Astrocyte (in vitro differentiated cells and primary cell): ENCODE measurements at regions not wholly inside any gene's neighbourhood (a gene's known extent, or its start where the extent isn't known, plus 50 kb on each side); places are given as distances from the start of the nearest gene placed in this dataset.

Source experiments
- DNase-seq: peaks from one replicate; pipeline ENCODE4 v3.0.0-alpha.2; 2010; ENCODE audit warnings: low read depth
- FAIRE-seq: peaks from 2 replicates; lab custom pipeline; 2011; peaks lifted over from hg19 to GRCh38; lab: Jason Lieb, UNC
- H2AFZ ChIP-seq: 2 replicates; pipeline ENCODE4 v1.6.0; 2012; ENCODE audit warnings: low read depth, low read length, inconsistent platforms
- H3K27ac ChIP-seq: 2 replicates; pipeline ENCODE4 v1.5.1; 2011; ENCODE audit warnings: low read depth, low read length, inconsistent platforms
- H3K27me3 ChIP-seq: 2 replicates; pipeline ENCODE4 v1.6.0; 2011; ENCODE audit warnings: low read length, inconsistent platforms; ENCODE audit not compliant: insufficient read depth
- H3K36me3 ChIP-seq: 2 replicates; pipeline ENCODE4 v1.5.1; 2011; ENCODE audit warnings: low read length, inconsistent platforms; ENCODE audit not compliant: insufficient read depth
- H3K4me1 ChIP-seq: 2 replicates; pipeline ENCODE4 v1.5.1; 2011; ENCODE audit warnings: low read length, inconsistent platforms; ENCODE audit not compliant: insufficient read depth
- H3K4me2 ChIP-seq: 2 replicates; pipeline ENCODE4 v1.6.0; 2012; ENCODE audit warnings: low read length, inconsistent platforms
- H3K4me3 ChIP-seq: 2 replicates; pipeline ENCODE4 v1.5.1; 2011; ENCODE audit warnings: low read depth, mild to moderate bottlenecking, low read length, inconsistent platforms; ENCODE audit not compliant: insufficient read depth
- H3K79me2 ChIP-seq: 2 replicates; pipeline ENCODE4 v1.6.0; 2012; ENCODE audit warnings: mild to moderate bottlenecking, low read length, inconsistent platforms; ENCODE audit not compliant: insufficient read depth
- H3K9ac ChIP-seq: 2 replicates; pipeline ENCODE4 v1.6.0; 2012; ENCODE audit warnings: mild to moderate bottlenecking, low read length, inconsistent platforms
- H3K9me3 ChIP-seq: 2 replicates; pipeline ENCODE4 v1.5.1; 2012; ENCODE audit warnings: low read depth, mild to moderate bottlenecking, low read length, inconsistent platforms; ENCODE audit not compliant: insufficient read depth
- H4K20me1 ChIP-seq: 2 replicates; pipeline ENCODE4 v1.6.0; 2012; ENCODE audit warnings: low read length, inconsistent platforms; ENCODE audit not compliant: insufficient read depth
- H3K27ac Mint-ChIP-seq: one replicate; pipeline ENCODE4 v1.8.0; 2021; ENCODE audit warnings: mild to moderate bottlenecking, mixed read lengths; ENCODE audit not compliant: unreplicated experiment
- H3K27me3 Mint-ChIP-seq: one replicate; pipeline ENCODE4 v1.8.0; 2021; ENCODE audit warnings: low read depth, mixed read lengths; ENCODE audit not compliant: unreplicated experiment
- H3K36me3 Mint-ChIP-seq: one replicate; pipeline ENCODE4 v1.8.0; 2021; ENCODE audit warnings: low read depth, mixed read lengths; ENCODE audit not compliant: unreplicated experiment
- H3K4me1 Mint-ChIP-seq: one replicate; pipeline ENCODE4 v1.8.0; 2021; ENCODE audit warnings: low read depth, mixed read lengths; ENCODE audit not compliant: unreplicated experiment
- H3K4me3 Mint-ChIP-seq: one replicate; pipeline ENCODE4 v1.8.0; 2021; ENCODE audit warnings: mild to moderate bottlenecking, moderate library complexity, mixed read lengths; ENCODE audit not compliant: unreplicated experiment
- H3K9me3 Mint-ChIP-seq: one replicate; pipeline ENCODE4 v1.8.0; 2021; ENCODE audit warnings: mild to moderate bottlenecking, mixed read lengths; ENCODE audit not compliant: unreplicated experiment
- CTCF ChIP-seq: IDR thresholded peaks from 2 replicates; pipeline ENCODE4 v1.5.1; 2011; ENCODE audit warnings: low read depth, mild to moderate bottlenecking, inconsistent platforms, low read length, moderate library complexity; ENCODE audit not compliant: insufficient read depth
- EZH2 ChIP-seq: IDR thresholded peaks from 2 replicates; pipeline ENCODE4 v1.6.1; 2012; ENCODE audit warnings: mild to moderate bottlenecking, low read length, inconsistent platforms; ENCODE audit not compliant: insufficient read depth

DNA sequence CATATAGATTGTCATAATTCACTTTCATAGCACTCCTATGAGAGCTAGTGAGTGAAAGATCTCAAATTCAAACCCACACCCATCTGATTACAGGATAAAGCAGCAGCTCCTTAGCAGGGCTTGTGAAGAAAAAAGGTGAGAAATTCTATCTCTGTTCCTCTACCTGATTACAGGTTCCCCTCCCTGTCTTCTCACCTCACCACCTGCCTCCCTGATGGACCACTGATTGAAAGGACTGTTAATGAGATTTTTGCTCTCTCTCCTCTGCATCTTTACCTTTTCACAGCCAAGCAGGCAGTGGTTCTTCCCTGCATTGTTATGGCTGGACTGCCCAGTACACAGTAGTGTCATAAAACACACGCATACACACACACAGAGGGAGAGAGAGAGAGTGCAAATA, 228.5 kb downstream of the MTERF1 start:
- no peak overlapping the region for H3K9ac ChIP-seq
- no peak overlapping the region for H3K4me3 ChIP-seq
- H3K79me2 ChIP-seq = no peaks in the 10 kb centered on the region
- H3K9me3 ChIP-seq = no peaks in the 10 kb centered on the region
- peaks cover 6% of the 10 kb centered on the region for H3K27me3 Mint-ChIP-seq
- no peak overlapping the region for H3K4me2 ChIP-seq
- H3K4me1 Mint-ChIP-seq = peaks cover 3% of the 10 kb centered on the region
- H3K27me3 ChIP-seq = no peaks in the 10 kb centered on the region
- no peak overlapping the region for H3K4me3 Mint-ChIP-seq
- H3K4me1 ChIP-seq = peaks cover 6% of the 10 kb centered on the region
- no peak overlapping the region for H3K27ac ChIP-seq
- no peak for FAIRE-seq
- H3K36me3 Mint-ChIP-seq = peaks cover 2% of the 10 kb centered on the region
- H3K9me3 Mint-ChIP-seq = peaks cover 5% of the 10 kb centered on the region
- TF ChIP-seq EZH2 (no peak), CTCF (no peak)
- H3K36me3 ChIP-seq = no peaks in the 10 kb centered on the region
- DNase-seq = no peak
- no peak overlapping the region for H3K27ac Mint-ChIP-seq
- H2AFZ ChIP-seq = no peak overlapping the region
- no peaks in the 10 kb centered on the region for H4K20me1 ChIP-seq

GRCh38 chr7:91653286-91653685, 227.2 kb downstream of the MTERF1 start:
- peaks cover 2% of the 10 kb centered on the region for H3K36me3 Mint-ChIP-seq
- TF ChIP-seq CTCF (no peak), EZH2 (no peak)
- H3K9me3 Mint-ChIP-seq = peaks cover 5% of the 10 kb centered on the region
- H3K27ac ChIP-seq = no peak overlapping the region
- H4K20me1 ChIP-seq = no peaks in the 10 kb centered on the region
- no peak overlapping the region for H3K27ac Mint-ChIP-seq
- H3K9ac ChIP-seq = no peak overlapping the region
- H3K27me3 Mint-ChIP-seq = peaks cover 6% of the 10 kb centered on the region
- no peaks in the 10 kb centered on the region for H3K36me3 ChIP-seq
- peaks cover 9% of the 10 kb centered on the region for H3K4me1 Mint-ChIP-seq
- DNase-seq = peak; percentile 42
- no peak overlapping the region for H3K4me2 ChIP-seq
- no peaks in the 10 kb centered on the region for H3K27me3 ChIP-seq
- H3K4me3 Mint-ChIP-seq = no peak overlapping the region
- no peaks in the 10 kb centered on the region for H3K79me2 ChIP-seq
- no peak overlapping the region for H3K4me3 ChIP-seq
- peaks cover 7% of the 10 kb centered on the region for H3K4me1 ChIP-seq
- no peak for FAIRE-seq
- H3K9me3 ChIP-seq = no peaks in the 10 kb centered on the region
- H2AFZ ChIP-seq = no peak overlapping the region

DNA sequence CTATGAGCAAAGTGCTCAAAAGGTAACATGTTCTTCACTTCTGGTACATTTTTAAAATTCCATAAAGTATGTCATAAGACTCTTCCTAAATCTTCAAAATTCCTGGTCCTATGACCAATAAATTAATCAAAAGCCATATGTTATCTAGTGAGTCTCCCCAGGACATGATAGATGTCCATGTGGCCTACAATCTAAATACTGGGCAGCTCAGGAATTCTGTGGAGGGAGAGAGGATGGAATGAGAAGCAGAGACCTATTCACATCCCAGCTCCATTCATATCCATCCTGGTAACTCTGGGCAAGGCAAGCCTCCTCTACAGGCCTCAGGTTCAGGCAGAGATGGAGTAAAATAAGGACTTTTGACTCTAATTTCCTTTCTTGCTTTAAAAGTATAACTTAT, 224.8 kb downstream of the MTERF1 start:
- Histone ChIP-seq H4K20me1 (no peaks in the 10 kb centered on the region), H3K27me3 (no peaks in the 10 kb centered on the region), H3K4me1 (peaks cover 7% of the 10 kb centered on the region), H3K4me2 (no peak overlapping the region), H3K27ac (no peak overlapping the region), H3K9ac (no peak overlapping the region), H3K36me3 (no peaks in the 10 kb centered on the region), H2AFZ (no peak overlapping the region), H3K4me3 (no peak overlapping the region), H3K79me2 (no peaks in the 10 kb centered on the region), H3K9me3 (no peaks in the 10 kb centered on the region)
- TF ChIP-seq CTCF (no peak), EZH2 (no peak)
- Mint-ChIP-seq H3K9me3 (peaks cover under 1% of the 10 kb centered on the region), H3K36me3 (no peaks in the 10 kb centered on the region), H3K27me3 (peaks cover 6% of the 10 kb centered on the region), H3K27ac (no peak overlapping the region), H3K4me1 (peaks cover 11% of the 10 kb centered on the region), H3K4me3 (no peak overlapping the region)
- FAIRE-seq (no peak), DNase-seq (peak; percentile 79)
